ENCODE measurements at regions not wholly inside any gene's neighbourhood (a gene's known extent, or its start where the extent isn't known, plus 50 kb on each side); places are given as distances from the start of the nearest gene placed in this dataset. TPM values are rescaled to one million over a fixed set of nuclear protein-coding genes. Genes with fewer than 3 reads are reported as not detected.

GRCh38 chr5:120402606-120403005 lies 61.5 kb upstream of the PRR16 start:
- Histone ChIP-seq H3K9me3 (no peaks in the 10 kb centered on the region), H3K4me1 (no peaks in the 10 kb centered on the region), H3K4me3 (no peak overlapping the region), H3K27me3 (no peaks in the 10 kb centered on the region), H3K27ac (no peak overlapping the region), H3K36me3 (no peaks in the 10 kb centered on the region)
- intact Hi-C loops (cut with DNase I), result no loop called here
- TF ChIP-seq POLR2AphosphoS5 (IDR thresholded peaks at IDR 0.05; ENCODE audit: insufficient read depth in 1 of 2, low read depth in 1 of 2), result no peak
- no peak for DNase-seq (ENCODE audit: extremely low spot score in 2 of 2)

GRCh38 chr5:120405286-120405864 lies 58.7 kb upstream of the PRR16 start:
- intact Hi-C loops (cut with DNase I), result no loop called here
- no peak overlapping the region for H3K4me3 ChIP-seq
- H3K4me1 ChIP-seq, result no peaks in the 10 kb centered on the region
- no peak for TF ChIP-seq POLR2AphosphoS5 (IDR thresholded peaks at IDR 0.05; ENCODE audit: insufficient read depth in 1 of 2, low read depth in 1 of 2)
- TF ChIP-seq CTCF (IDR thresholded peaks at IDR 0.05), result no peak
- no peak for TF ChIP-seq POLR2A (IDR thresholded peaks at IDR 0.05)
- H3K9me3 ChIP-seq, result no peaks in the 10 kb centered on the region
- DNase-seq (ENCODE audit: extremely low spot score in 2 of 2), result no peak
- no peaks in the 10 kb centered on the region for H3K27me3 ChIP-seq
- no peaks in the 10 kb centered on the region for H3K36me3 ChIP-seq
- no peak overlapping the region for H3K27ac ChIP-seq

- H3K27me3 ChIP-seq, result no peaks in the 10 kb centered on the region
- H3K4me1 ChIP-seq, result no peaks in the 10 kb centered on the region
- no peak for TF ChIP-seq CTCF (IDR thresholded peaks at IDR 0.05)
- TF ChIP-seq POLR2AphosphoS5 (IDR thresholded peaks at IDR 0.05; ENCODE audit: insufficient read depth in 1 of 2, low read depth in 1 of 2), result no peak
- TF ChIP-seq POLR2A (IDR thresholded peaks at IDR 0.05), result no peak
- H3K4me3 ChIP-seq, result no peak overlapping the region
- intact Hi-C loops (cut with DNase I), result no loop called here
- H3K27ac ChIP-seq, result no peak overlapping the region
- H3K36me3 ChIP-seq, result no peaks in the 10 kb centered on the region
- DNase-seq (ENCODE audit: extremely low spot score in 2 of 2), result no peak
- H3K9me3 ChIP-seq, result no peaks in the 10 kb centered on the region
Observed at GRCh38 chr5:120405923-120406322, 58.2 kb upstream of the PRR16 start.

- intact Hi-C loops (cut with DNase I), result no loop called here
- Histone ChIP-seq H3K9me3 (no peaks in the 10 kb centered on the region), H3K27ac (no peak overlapping the region), H3K4me3 (no peak overlapping the region), H3K4me1 (no peaks in the 10 kb centered on the region), H3K36me3 (no peaks in the 10 kb centered on the region), H3K27me3 (no peaks in the 10 kb centered on the region)
- no peak for TF ChIP-seq POLR2A (IDR thresholded peaks at IDR 0.05)
- TF ChIP-seq CTCF (IDR thresholded peaks at IDR 0.05), result no peak
- TF ChIP-seq POLR2AphosphoS5 (IDR thresholded peaks at IDR 0.05; ENCODE audit: insufficient read depth in 1 of 2, low read depth in 1 of 2), result no peak
- DNase-seq (ENCODE audit: extremely low spot score in 2 of 2), result no peak
Observed at GRCh38 chr5:120413686-120414085, 50.4 kb upstream of the PRR16 start.

Small RNAs in the stretch of these regions (small RNA-seq; reads per million reads assigned to genes)
- gene RNU6-718P, result not detected
